Keratinocyte (primary cell): ENCODE measurements at regions not wholly inside any gene's neighbourhood (a gene's known extent, or its start where the extent isn't known, plus 50 kb on each side); places are given as distances from the start of the nearest gene placed in this dataset.

ENCODE experiments used
- CTCF ChIP-seq, 3 experiments: IDR thresholded peaks in 1 of 3; conservative IDR thresholded peaks in 1 of 3; optimal IDR thresholded peaks in 1 of 3; 2 replicates in 2 of 3; 3 replicates in 1 of 3; pipeline versions ENCODE3 to v1.5.1; 2011; ENCODE audit warnings: low read length in 3 of 3, mild to moderate bottlenecking in 3 of 3, moderate library complexity in 2 of 3, control low read depth in 1 of 3, inconsistent platforms in 1 of 3; ENCODE audit not compliant: insufficient read depth in 2 of 3; ENCODE audit errors: extremely low read depth in 1 of 3
- EZH2 ChIP-seq: IDR thresholded peaks from one replicate; pipeline ENCODE4 v1.6.1; 2012; ENCODE audit warnings: inconsistent platforms, mild to moderate bottlenecking, low read length, moderate library complexity

GRCh38 chr4:138092060-138092459 is 150.1 kb downstream of the SLC7A11 start:
- TF ChIP-seq CTCF (optimal IDR thresholded peaks at IDR 0.05 in 1 of 3, IDR thresholded peaks at IDR 0.05 in 1 of 3, conservative IDR thresholded peaks at IDR 0.05 in 1 of 3; ENCODE audit: extremely low read depth in 1 of 3, insufficient read depth in 2 of 3, low read length in 3 of 3) (no peak), EZH2 (no peak)
